22Rv1 (cell line): ENCODE measurements at regions not wholly inside any gene's neighbourhood (a gene's known extent, or its start where the extent isn't known, plus 50 kb on each side); places are given as distances from the start of the nearest gene placed in this dataset.

Experiments used
- CTCF ChIP-seq: fragments of 450-650 bp; IDR thresholded peaks from 2 replicates; pipeline ENCODE4 v1.5.1; 2017; ENCODE audit warnings: mild to moderate bottlenecking
- ZFX ChIP-seq: fragments of 450-650 bp; IDR thresholded peaks from 2 replicates; pipeline ENCODE4 v1.6.1; 2017; ENCODE audit warnings: antibody characterized with exemption, borderline replicate concordance

GRCh38 chr16:50453446-50453845 lies 84.7 kb upstream of the BRD7 start:
- TF ChIP-seq CTCF (no peak), ZFX (no peak)
